Right ventricle myocardium inferior (tissue), 1 donor: ENCODE measurements at regions not wholly inside any gene's neighbourhood (a gene's known extent, or its start where the extent isn't known, plus 50 kb on each side); places are given as distances from the start of the nearest gene placed in this dataset.
A peak's percentile ranks its signal among the peaks of the same experiment; 100 is the strongest.

ENCODE experiments used
- ATAC-seq: fragments of 200-7000 bp; cut with Tn5 transposase; one replicate; pipeline ENCODE4 v1.9.1; 2020; ENCODE audit warnings: mild to moderate bottlenecking, moderate library complexity
- DNase-seq: peaks from one replicate; pipeline ENCODE4 v3.0.0; 2021; ENCODE audit errors: missing footprints
- intact Hi-C: fragments of 100-400 bp; cut with DNase I; formaldehyde crosslinking; loops from one replicate; pipeline ENCODE4 v1.11.0; 2022
- donor health status: DM: no; HTN: yes; CAD: no; lungs with severe emphysema.

GRCh38 chr15:38614621-38615020 is 50.0 kb upstream of the RASGRP1 start:
- intact Hi-C loops = no loop called here
- DNase-seq (no peak), ATAC-seq (no peak)

- intact Hi-C loops = no loop called here
- ATAC-seq (no peak), DNase-seq (no peak)
Measured at GRCh38 chr15:38617831-38618230, 53.2 kb upstream of the RASGRP1 start.

GRCh38 chr15:38618242-38618955 is 53.8 kb upstream of the RASGRP1 start:
- intact Hi-C loops = no loop called here
- DNase-seq (no peak), ATAC-seq (peak; percentile 52)

- ATAC-seq (peak; percentile 35), DNase-seq (no peak)
- intact Hi-C loops = no loop called here
Measured at GRCh38 chr15:38620098-38620497, 55.5 kb upstream of the RASGRP1 start.

- ATAC-seq (no peak), DNase-seq (no peak)
- intact Hi-C loops = no loop called here
Measured at GRCh38 chr15:38620851-38621594, 56.4 kb upstream of the RASGRP1 start.

- DNase-seq = no peak
- no peak for ATAC-seq
- intact Hi-C loops = no loop called here
Measured at GRCh38 chr15:38622304-38622703, 57.7 kb upstream of the RASGRP1 start.

- ATAC-seq (no peak), DNase-seq (no peak)
- intact Hi-C loops = no loop called here
Measured at GRCh38 chr15:38622908-38623307, 58.3 kb upstream of the RASGRP1 start.

- peak; percentile 45 for ATAC-seq
- intact Hi-C loops = no loop called here
- no peak for DNase-seq
Measured at GRCh38 chr15:38623744-38624143, 59.1 kb upstream of the RASGRP1 start.

GRCh38 chr15:38624244-38625205 is 59.9 kb upstream of the RASGRP1 start:
- no peak for ATAC-seq
- no peak for DNase-seq
- intact Hi-C loops = loop anchor here (5.0 kb wide), 1 partner anchor 62 kb away; the partner anchor contains the start of gene RASGRP1

- no peak for DNase-seq
- no peak for ATAC-seq
- intact Hi-C loops = loop anchor here (5.0 kb wide), 1 partner anchor 64 kb away; the partner anchor contains the start of gene RASGRP1
Measured at GRCh38 chr15:38625886-38626285, 61.3 kb upstream of the RASGRP1 start.

GRCh38 chr15:38626443-38627050 is 61.9 kb upstream of the RASGRP1 start:
- intact Hi-C loops = loop anchor here (5.0 kb wide), 1 partner anchor 64 kb away; the partner anchor contains the start of gene RASGRP1
- DNase-seq (no peak), ATAC-seq (peak; percentile 40)

GRCh38 chr15:38627689-38628277 is 63.2 kb upstream of the RASGRP1 start:
- intact Hi-C loops = loop anchor here (5.0 kb wide), 1 partner anchor 65 kb away; the partner anchor contains the start of gene RASGRP1
- ATAC-seq = peak; percentile 58
- DNase-seq = no peak

GRCh38 chr15:38631119-38632075 is 66.8 kb upstream of the RASGRP1 start:
- ATAC-seq (no peak), DNase-seq (no peak)
- intact Hi-C loops = no loop called here

GRCh38 chr15:38635170-38635569 is 70.6 kb upstream of the RASGRP1 start:
- intact Hi-C loops = no loop called here
- ATAC-seq (no peak), DNase-seq (no peak)

GRCh38 chr15:38636597-38636996 is 72.0 kb upstream of the RASGRP1 start:
- peak; percentile 37 for ATAC-seq
- intact Hi-C loops = no loop called here
- DNase-seq = no peak

- ATAC-seq = no peak
- no peak for DNase-seq
- intact Hi-C loops = no loop called here
Measured at GRCh38 chr15:38638126-38638525, 73.5 kb upstream of the RASGRP1 start.

GRCh38 chr15:38638811-38639210 is 74.2 kb upstream of the RASGRP1 start:
- DNase-seq = no peak
- ATAC-seq = no peak
- intact Hi-C loops = no loop called here
